GM12892 (cell line): ENCODE measurements at regions not wholly inside any gene's neighbourhood (a gene's known extent, or its start where the extent isn't known, plus 50 kb on each side); places are given as distances from the start of the nearest gene placed in this dataset.

Source experiments
- POLR2A ChIP-seq: IDR thresholded peaks from 2 replicates; pipeline ENCODE4 v1.6.1; 2011; ENCODE audit warnings: low read depth, low read length, control low read depth
- POLR2AphosphoS5 ChIP-seq: IDR thresholded peaks from 2 replicates; pipeline ENCODE4 v1.6.1; 2011; ENCODE audit warnings: low read depth, low read length, control low read depth

GRCh38 chr14:39712293-39712999 lies 280.2 kb upstream of the FBXO33 start:
- TF ChIP-seq POLR2A (no peak), POLR2AphosphoS5 (no peak)
